HG03520 (cell line): ENCODE measurements at regions not wholly inside any gene's neighbourhood (a gene's known extent, or its start where the extent isn't known, plus 50 kb on each side); places are given as distances from the start of the nearest gene placed in this dataset.
A peak's percentile ranks its signal among the peaks of the same experiment; 100 is the strongest.
"Not testable (repeated sequence)": the region's sequence is repeated elsewhere in the genome, so short reads cannot be mapped to it uniquely, and the experiment has no call there.

ENCODE experiments used
- ATAC-seq: cut with Tn5 transposase; IDR thresholded peaks from one replicate; pipeline ENCODE4 v1.9.1; 2021; ENCODE audit warnings: mild to moderate bottlenecking, moderate library complexity; ENCODE audit not compliant: unreplicated experiment

DNA sequence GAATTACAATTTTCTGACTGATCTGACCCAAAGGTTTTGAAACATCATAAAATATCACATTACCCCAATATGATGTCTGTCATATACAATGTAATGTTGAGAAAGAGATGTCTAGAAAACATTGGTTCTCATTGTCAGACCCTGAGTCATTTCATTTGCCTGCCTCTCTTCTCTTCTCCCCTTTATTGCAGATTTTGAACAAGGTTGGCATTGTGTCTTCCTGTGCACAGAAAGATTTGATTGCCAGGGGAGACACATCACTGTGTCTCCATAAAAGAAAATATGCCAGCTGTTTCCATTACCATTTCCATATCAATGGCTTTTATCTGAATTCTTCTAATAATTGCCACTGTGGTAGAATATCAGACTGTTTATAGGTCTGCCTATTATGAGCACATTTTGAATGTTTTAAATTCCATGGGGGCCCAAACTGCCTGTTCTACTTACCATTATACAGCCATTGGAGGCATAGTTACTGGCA lies 65.6 kb downstream of the IFI44 start:
- ATAC-seq = no peak

- no peak for ATAC-seq
Observed at GRCh38 chr1:78716186-78716585, 66.6 kb downstream of the IFI44 start.

- ATAC-seq = no peak
Observed at GRCh38 chr1:78718566-78718965, 68.9 kb downstream of the IFI44 start.

GRCh38 chr1:78721136-78721535 lies 71.5 kb downstream of the IFI44 start:
- ATAC-seq = peak; percentile 58

GRCh38 chr1:78722105-78722504 lies 72.5 kb downstream of the IFI44 start:
- ATAC-seq = no peak

DNA sequence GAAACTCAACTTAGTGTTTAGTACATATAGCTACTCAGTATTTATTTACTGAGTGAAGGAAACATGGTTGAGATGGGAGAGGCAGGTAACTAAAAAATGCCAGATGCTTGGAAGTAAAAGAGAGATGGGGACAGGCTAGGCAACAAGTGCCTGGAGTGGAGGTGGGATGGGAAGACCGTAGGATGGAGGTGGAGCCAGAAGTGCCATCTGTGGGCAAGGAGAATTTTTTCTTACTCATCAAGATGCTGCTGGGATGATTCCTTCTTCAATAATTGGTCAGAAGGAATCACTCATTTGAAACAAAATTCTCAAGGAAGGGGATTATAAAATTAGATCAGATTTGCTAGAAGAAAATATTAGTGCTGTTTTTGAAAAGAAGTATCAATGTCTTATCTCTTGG lies 72.9 kb downstream of the IFI44 start:
- ATAC-seq = no peak

GRCh38 chr1:78722947-78723346 lies 73.3 kb downstream of the IFI44 start:
- no peak for ATAC-seq

DNA sequence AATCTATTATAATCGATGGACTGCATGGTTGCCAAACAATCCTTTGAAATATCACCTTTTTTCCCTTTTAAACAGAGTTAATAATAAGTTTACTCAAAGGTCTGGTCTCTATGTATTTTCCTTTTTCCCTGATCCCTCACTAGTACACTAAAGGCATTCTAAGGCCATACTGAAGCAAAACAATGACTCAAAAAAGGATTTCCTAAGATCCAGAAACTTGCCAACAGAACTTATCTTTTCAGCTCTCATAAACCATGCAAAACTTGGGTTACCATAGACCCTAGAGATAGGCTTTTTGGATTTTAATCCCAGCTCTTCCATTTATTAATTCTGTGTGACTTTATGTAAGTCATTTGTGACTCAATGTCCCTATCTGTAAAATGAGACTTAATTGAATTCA lies 77.1 kb downstream of the IFI44 start:
- ATAC-seq = no peak

- no peak for ATAC-seq
Observed at GRCh38 chr1:78728359-78728758, 78.7 kb downstream of the IFI44 start.

- ATAC-seq = no peak
Observed at GRCh38 chr1:78730054-78730453, 80.4 kb downstream of the IFI44 start.

GRCh38 chr1:78731674-78732073 lies 82.0 kb downstream of the IFI44 start:
- ATAC-seq = no peak

GRCh38 chr1:78737241-78737640 lies 87.6 kb downstream of the IFI44 start:
- no peak for ATAC-seq

GRCh38 chr1:78743626-78744025 lies 94.0 kb downstream of the IFI44 start:
- no peak for ATAC-seq

- ATAC-seq = no peak
Observed at GRCh38 chr1:78745111-78745510, 95.5 kb downstream of the IFI44 start.

DNA sequence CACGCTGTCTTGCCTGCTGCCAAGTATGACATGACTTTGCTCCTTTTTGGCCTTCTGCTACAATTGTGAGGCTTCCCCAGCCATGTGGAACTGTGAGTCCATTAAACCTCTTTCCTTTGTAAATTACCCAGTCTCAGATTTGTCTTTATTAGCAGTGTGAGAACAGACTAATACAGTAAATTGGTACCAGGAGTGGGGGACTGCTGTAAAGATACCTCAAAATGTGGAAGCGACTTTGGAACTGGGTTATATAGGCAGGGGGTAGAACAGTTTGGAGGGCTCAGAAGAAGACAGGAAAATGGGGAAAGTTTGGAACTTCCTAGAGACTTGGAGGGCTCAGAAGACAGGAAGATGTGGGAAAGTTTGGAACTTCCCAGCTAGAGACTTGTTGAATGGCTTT lies 104.0 kb downstream of the IFI44 start:
- ATAC-seq = not testable (repeated sequence)

GRCh38 chr1:78755986-78756385 lies 106.4 kb downstream of the IFI44 start:
- no peak for ATAC-seq

- ATAC-seq = no peak
Observed at GRCh38 chr1:78758506-78758905, 108.9 kb downstream of the IFI44 start.

DNA sequence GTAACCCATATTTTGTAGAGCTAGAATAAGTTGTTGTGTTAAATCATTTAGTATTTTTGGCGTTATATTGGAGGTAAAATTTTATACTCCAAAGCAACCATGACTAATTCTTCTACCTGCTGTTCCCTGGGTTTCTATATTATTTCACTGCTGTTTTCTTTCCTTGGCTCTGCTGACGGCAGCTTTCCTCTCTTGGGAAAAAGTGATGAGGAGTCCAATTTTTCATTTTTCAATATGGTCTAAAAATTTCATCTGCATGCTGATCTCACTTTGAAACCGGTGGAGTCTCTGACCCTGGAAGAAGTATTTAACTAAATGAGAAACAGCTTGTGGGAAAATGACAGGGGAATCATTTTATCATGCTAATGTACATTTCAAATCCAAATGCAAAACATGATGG lies 110.2 kb downstream of the IFI44 start:
- no peak for ATAC-seq

DNA sequence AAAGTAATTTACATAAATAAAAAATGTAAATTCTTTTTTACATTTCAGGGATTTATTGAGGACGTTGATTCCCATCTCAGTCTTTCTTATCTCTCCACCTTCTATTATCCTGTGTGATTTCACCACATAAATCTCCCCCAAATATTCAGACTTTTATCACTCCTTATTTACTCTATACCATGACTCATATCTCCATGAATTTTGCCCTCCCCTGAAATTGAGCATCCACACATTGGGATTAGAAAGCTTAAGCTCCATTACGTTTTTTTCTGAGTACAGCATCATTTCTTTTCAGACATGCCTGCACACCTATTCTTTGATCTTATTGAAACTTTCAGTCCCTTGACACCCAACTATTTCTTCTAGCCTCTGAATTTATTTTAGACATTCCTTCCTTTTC lies 111.2 kb downstream of the IFI44 start:
- no peak for ATAC-seq

DNA sequence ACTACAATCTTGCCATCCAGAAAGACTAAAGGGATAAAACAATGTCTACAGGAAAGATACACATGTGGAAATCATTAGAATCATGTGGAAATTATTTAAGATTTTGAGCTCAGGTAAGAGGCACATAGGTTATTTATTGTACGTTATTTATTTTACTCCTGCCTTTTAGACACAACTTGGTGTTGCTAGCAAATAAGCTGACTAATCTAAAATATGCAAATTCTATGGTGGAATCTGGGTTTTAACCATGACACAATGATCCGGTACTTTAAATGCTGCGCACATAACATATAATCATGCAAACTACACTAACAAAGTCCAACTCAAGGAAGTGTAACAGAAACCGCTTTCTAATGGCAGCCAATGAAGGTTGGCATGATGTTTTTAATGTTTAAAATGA lies 112.5 kb downstream of the IFI44 start:
- ATAC-seq = no peak

GRCh38 chr1:78765489-78765888 lies 115.9 kb downstream of the IFI44 start:
- ATAC-seq = no peak

DNA sequence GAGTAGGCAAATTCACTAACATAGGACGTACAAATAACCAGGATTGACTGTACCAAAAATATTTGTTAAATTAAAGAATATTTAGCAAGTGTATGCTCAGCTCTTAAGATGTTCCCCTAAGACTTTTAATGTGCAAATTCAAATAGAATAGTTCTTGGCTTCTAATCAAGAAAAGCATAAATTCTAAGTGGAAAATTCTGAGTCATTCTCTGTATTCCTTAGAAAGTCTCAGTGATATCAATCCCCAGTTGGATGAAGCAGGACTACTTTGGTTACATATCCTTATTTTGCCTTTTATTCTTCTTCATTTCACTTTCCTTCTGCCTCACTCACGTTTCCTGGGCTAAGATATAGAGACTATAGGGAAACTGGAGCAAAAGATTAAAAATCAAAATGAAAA lies 130.2 kb downstream of the IFI44 start:
- ATAC-seq = no peak

DNA sequence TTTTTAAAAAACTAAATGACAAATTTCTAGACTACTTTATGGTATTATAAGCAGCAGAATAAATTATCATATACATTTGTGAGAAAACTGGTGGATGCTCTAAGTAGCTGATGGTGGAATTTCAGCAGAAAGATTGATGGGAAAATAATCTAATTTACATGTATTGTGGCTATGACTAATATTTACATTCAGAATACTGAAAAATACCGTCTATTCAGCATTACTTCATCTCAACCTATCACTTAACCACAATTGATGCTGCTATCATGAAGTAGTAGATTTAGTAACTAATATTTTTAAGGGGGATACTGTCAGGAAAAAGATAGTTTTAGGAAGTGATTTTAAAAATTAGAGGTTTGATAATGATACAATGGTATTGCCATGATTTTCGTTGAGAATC lies 137.9 kb downstream of the IFI44 start:
- ATAC-seq = no peak

DNA sequence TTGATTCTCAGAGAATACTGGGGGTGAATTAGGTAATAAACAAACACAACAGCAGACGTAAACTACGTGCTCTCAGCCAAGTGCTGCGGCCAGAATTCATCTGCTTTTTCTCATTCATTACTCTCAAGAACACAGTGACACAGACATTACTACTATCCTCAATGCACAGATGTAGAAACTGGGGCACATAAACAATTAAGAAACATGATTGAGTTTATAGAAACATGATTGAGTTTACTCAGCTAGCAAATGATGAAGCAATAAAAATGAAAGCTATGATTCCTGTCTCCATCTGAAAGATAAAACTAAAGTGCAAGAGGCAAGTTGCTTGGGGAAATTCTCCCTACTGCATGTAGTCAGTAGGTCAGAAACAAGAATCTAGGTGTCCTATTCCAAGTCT lies 140.5 kb downstream of the IFI44 start:
- ATAC-seq = no peak
